K562 (cell line): ENCODE measurements at regions not wholly inside any gene's neighbourhood (a gene's known extent, or its start where the extent isn't known, plus 50 kb on each side); places are given as distances from the start of the nearest gene placed in this dataset.
A peak's percentile ranks its signal among the peaks of the same experiment; 100 is the strongest.

ENCODE experiments used
- ATAC-seq: fragments of 200-7000 bp; cut with Tn5 transposase; 3 replicates; pipeline ENCODE4 v1.9.1; 2020; ENCODE audit warnings: moderate library complexity
- BruUV-seq: library from RNA; stranded (reverse); fragments of 400-500 nt; replicated peaks from 2 replicates; lab custom pipeline; 2021; lab: Mats Ljungman, UMichigan
- CTCF ChIA-PET: fragments of 300-600 bp; formaldehyde crosslinking; extraction: SDS; loops from one replicate; lab custom pipeline; 2021; ENCODE audit warnings: low intra/inter-chr PET ratio; lab: Yijun Ruan, JAX
- POLR2A ChIA-PET: fragments of 300-600, 350-650 bp; sonication (Branson Sonifier 250); formaldehyde crosslinking; extraction: SDS; loops from one replicate; lab custom pipeline; 2021; ENCODE audit warnings: antibody characterized with exemption, inconsistent platforms; lab: Yijun Ruan, JAX
- DNase-seq, 4 experiments: peaks; one replicate each; pipeline versions ENCODE4 v3.0.0 to v3.0.0-alpha.2; 2011 to 2018; ENCODE audit warnings: low spot score in 3 of 4, mixed read lengths in 3 of 4; ENCODE audit errors: extremely low read depth in 1 of 4
- FAIRE-seq: peaks from 2 replicates; lab custom pipeline; 2011; peaks lifted over from hg19 to GRCh38; lab: Jason Lieb, UNC
- H2AFZ ChIP-seq: 2 replicates; pipeline ENCODE4 v1.6.0; 2011; ENCODE audit warnings: low read depth, low read length, control low read depth, inconsistent platforms
- H3K27ac ChIP-seq: fragments of 200-600 bp; 3 replicates; pipeline ENCODE4 v1.8.0; 2011; ENCODE audit warnings: low read depth, mild to moderate bottlenecking, control low read depth, inconsistent platforms, low read length, moderate library complexity, mixed read lengths; ENCODE audit errors: extremely low read depth
- H3K27me3 ChIP-seq, 2 experiments: fragments of 300-600 bp in 1 of 2; 2 replicates in 1 of 2; 3 replicates in 1 of 2; pipeline versions ENCODE4 v1.6.0 to v1.8.0; 2011; ENCODE audit warnings: inconsistent platforms in 2 of 2, low read length in 2 of 2, mild to moderate bottlenecking in 1 of 2, mixed read lengths in 1 of 2, moderate library complexity in 1 of 2; ENCODE audit not compliant: control insufficient read depth in 2 of 2, insufficient read depth in 2 of 2
- H3K36me3 ChIP-seq: fragments of 300-600 bp; 3 replicates; pipeline ENCODE4 v1.8.0; 2011; ENCODE audit warnings: mild to moderate bottlenecking, low read length, inconsistent platforms; ENCODE audit not compliant: control insufficient read depth, insufficient read depth
- H3K4me1 ChIP-seq, 2 experiments: fragments of 200-600 bp in 1 of 2; replicated peaks in 1 of 2; 2 replicates in 1 of 2; 3 replicates in 1 of 2; pipeline versions ENCODE4 v1.5.1 to v1.8.0; 2011; ENCODE audit warnings: inconsistent platforms in 2 of 2, low read length in 2 of 2, mild to moderate bottlenecking in 1 of 2, mixed read lengths in 1 of 2, moderate library complexity in 1 of 2; ENCODE audit not compliant: control insufficient read depth in 2 of 2, insufficient read depth in 2 of 2
- H3K4me2 ChIP-seq: 2 replicates; pipeline ENCODE4 v1.6.1; 2011; ENCODE audit warnings: low read length, control low read depth, inconsistent platforms, mixed read lengths; ENCODE audit not compliant: insufficient read depth
- H3K4me3 ChIP-seq: fragments of 200-600 bp; sonication (generic), shearing (Covaris generic); 2 replicates; pipeline ENCODE4 v1.5.1; 2016; ENCODE audit warnings: control low read depth, inconsistent platforms
- H3K79me2 ChIP-seq: fragments of 200-600 bp; 3 replicates; pipeline ENCODE4 v1.8.0; 2011; ENCODE audit warnings: low read length, inconsistent platforms; ENCODE audit not compliant: control insufficient read depth, insufficient read depth
- H3K9ac ChIP-seq, 2 experiments: 2 replicates each; pipeline versions ENCODE4 v1.6.0 to v1.6.1; 2011; ENCODE audit warnings: low read depth in 2 of 2, low read length in 2 of 2, control low read depth in 1 of 2, inconsistent platforms in 1 of 2, mild to moderate bottlenecking in 1 of 2, mixed read lengths in 1 of 2; ENCODE audit not compliant: insufficient read depth in 1 of 2
- H3K9me1 ChIP-seq: one replicate; pipeline ENCODE4 v1.6.0; 2011; ENCODE audit warnings: inconsistent platforms, mild to moderate bottlenecking, low read length, moderate library complexity; ENCODE audit not compliant: control insufficient read depth, insufficient read depth
- H3K9me3 ChIP-seq: replicated peaks from 2 replicates; pipeline ENCODE4 v1.5.1; 2011; ENCODE audit warnings: low read depth, low read length, inconsistent platforms; ENCODE audit not compliant: control insufficient read depth, insufficient read depth
- H4K20me1 ChIP-seq: replicated peaks from 2 replicates; pipeline ENCODE4 v1.6.1; 2011; ENCODE audit warnings: low read length, inconsistent platforms, mixed read lengths; ENCODE audit not compliant: control insufficient read depth, insufficient read depth
- ASH1L ChIP-seq: fragments of 450-650 bp; IDR thresholded peaks from 2 replicates; pipeline ENCODE4 v1.6.1; 2018; ENCODE audit warnings: borderline replicate concordance, mild to moderate bottlenecking, low read depth; ENCODE audit not compliant: partially characterized antibody
- ATF1 ChIP-seq, 2 experiments: fragments of 450-650 bp in 1 of 2; IDR thresholded peaks; 2 replicates each; pipeline ENCODE4 v1.6.1; 2016; ENCODE audit warnings: missing compliant biosample characterization in 1 of 2, missing genetic modification characterization in 1 of 2
- ATF2 ChIP-seq: sonication (generic); formaldehyde crosslinking; IDR thresholded peaks from 2 replicates; pipeline ENCODE4 v1.8.1; 2022; ENCODE audit warnings: missing genetic modification reagents
- C11orf30 ChIP-seq: fragments of 450-650 bp; IDR thresholded peaks from 2 replicates; pipeline ENCODE4 v1.6.1; 2016; ENCODE audit warnings: low read depth, mild to moderate bottlenecking
- DMBX1 ChIP-seq: fragments of 250-450 bp; sonication (Bioruptor Pico); IDR thresholded peaks from 2 replicates; pipeline ENCODE4 v1.8.0; 2022; ENCODE audit warnings: inconsistent platforms, mild to moderate bottlenecking, moderate library complexity, borderline replicate concordance
- HNRNPK ChIP-seq: fragments of 200-400 bp; formaldehyde crosslinking; IDR thresholded peaks from one replicate; pipeline ENCODE4 v1.6.1; 2018; ENCODE audit warnings: mild to moderate bottlenecking, low read depth, low read length; ENCODE audit not compliant: poor library complexity, severe bottlenecking
- IRF1 ChIP-seq: sonication (generic); formaldehyde crosslinking; IDR thresholded peaks from 2 replicates; pipeline ENCODE4 v1.8.0; 2022; ENCODE audit warnings: missing genetic modification reagents, mild to moderate bottlenecking, borderline replicate concordance
- KDM1A ChIP-seq, 2 experiments: fragments of 450-650 bp; IDR thresholded peaks; 2 replicates each; pipeline ENCODE4 v1.6.1; 2016; ENCODE audit warnings: mild to moderate bottlenecking in 2 of 2
- KLF13 ChIP-seq: fragments of 450-650 bp; IDR thresholded peaks from 2 replicates; pipeline ENCODE4 v1.6.1; 2016; ENCODE audit warnings: missing genetic modification characterization, low read depth, mild to moderate bottlenecking, missing compliant biosample characterization, moderate library complexity, borderline replicate concordance
- NFRKB ChIP-seq: fragments of 450-650 bp; IDR thresholded peaks from 2 replicates; pipeline ENCODE4 v1.6.1; 2016; ENCODE audit warnings: low read depth
- PBX2 ChIP-seq, 2 experiments: IDR thresholded peaks in 1 of 2; conservative IDR thresholded peaks in 1 of 2; 2 replicates each; pipeline ENCODE4 v1.6.1; 2016; ENCODE audit warnings: low read depth in 2 of 2, mild to moderate bottlenecking in 1 of 2, missing compliant biosample characterization in 1 of 2, missing genetic modification characterization in 1 of 2, moderate library complexity in 1 of 2
- PCBP1 ChIP-seq: fragments of 200-400 bp; formaldehyde crosslinking; IDR thresholded peaks from 2 replicates; pipeline ENCODE4 v1.6.1; 2018; ENCODE audit warnings: mild to moderate bottlenecking, low read depth, low read length; ENCODE audit not compliant: poor library complexity, severe bottlenecking
- POU5F1 ChIP-seq: fragments of 150-350 bp; IDR thresholded peaks from 2 replicates; pipeline ENCODE4 v1.6.1; 2014; ENCODE audit warnings: borderline replicate concordance, low read length, low read depth, mild to moderate bottlenecking; ENCODE audit not compliant: partially characterized antibody
- SMARCE1 ChIP-seq: fragments of 450-650 bp; IDR thresholded peaks from 2 replicates; pipeline ENCODE4 v1.7.1; 2016; ENCODE audit warnings: mild to moderate bottlenecking
- SRSF9 ChIP-seq: fragments of 200-400 bp; formaldehyde crosslinking; IDR thresholded peaks from 2 replicates; pipeline ENCODE4 v1.6.1; 2017; ENCODE audit warnings: low read depth, low read length, borderline replicate concordance
- TOE1 ChIP-seq, 2 experiments: fragments of 450-650 bp in 1 of 2; sonication (generic) in 1 of 2; formaldehyde crosslinking in 1 of 2; IDR thresholded peaks; 2 replicates each; pipeline versions ENCODE4 v1.7.1 to v1.8.0; 2016 to 2022; ENCODE audit warnings: borderline replicate concordance in 2 of 2, mild to moderate bottlenecking in 2 of 2, antibody characterized with exemption in 1 of 2, inconsistent platforms in 1 of 2, low read depth in 1 of 2, missing genetic modification reagents in 1 of 2, moderate library complexity in 1 of 2
- ZNF79 ChIP-seq: fragments of 250-450 bp; sonication (Bioruptor Pico); IDR thresholded peaks from 2 replicates; pipeline ENCODE4 v1.4.0; 2020; ENCODE audit warnings: low read depth, mild to moderate bottlenecking, moderate library complexity
- WGBS: fragments of 100-300 bp; shearing (Covaris generic); methylation state at CpG from one replicate; pipeline ENCODE4 v1.1.6; 2016; ENCODE audit warnings: low coverage, mixed read lengths; ENCODE audit not compliant: insufficient coverage; ENCODE audit errors: missing lambda C conversion rate; 5-methylcytosine and 5-hydroxymethylcytosine counted together
- in situ Hi-C: fragments of 300-500 bp; cut with MboI; formaldehyde crosslinking; loops from 4 replicates; pipeline ENCODE4 v1.15.0; 2018; ENCODE audit warnings: inconsistent platforms, mixed read lengths
- intact Hi-C: fragments of 100-400 bp; cut with micrococcal nuclease; formaldehyde crosslinking; loops from 2 replicates; pipeline ENCODE4 v1.14.2; 2022

GRCh38 chr15:87538327-87538834 lies 718.2 kb downstream of the NTRK3 start:
- in situ Hi-C loops, result no loop called here
- H3K9me1 ChIP-seq, result no peaks in the 10 kb centered on the region
- DNase-seq, result no peak
- peaks cover 7% of the 10 kb centered on the region; the same call in 2 of the 3 replicates for H3K79me2 ChIP-seq
- peaks cover 2% of the 10 kb centered on the region; the same call in 1 of the 2 replicates for H3K9me3 ChIP-seq
- ATAC-seq, result no peak
- H3K4me3 ChIP-seq, result no peak overlapping the region
- H4K20me1 ChIP-seq, result no peaks in the 10 kb centered on the region
- no peaks in the 10 kb centered on the region for H3K27me3 ChIP-seq
- intact Hi-C loops, result no loop called here
- POLR2A ChIA-PET, result no interaction called here
- no peaks in the 10 kb centered on the region for H3K36me3 ChIP-seq
- no peak overlapping the region for H2AFZ ChIP-seq
- BruUV-seq, result no TSS peak
- H3K4me2 ChIP-seq, result no peak overlapping the region
- no peak for FAIRE-seq
- 22% methylated on average over 3 of the region's 3 CpGs for WGBS
- no peak overlapping the region for H3K27ac ChIP-seq
- no peak overlapping the region for H3K9ac ChIP-seq
- CTCF ChIA-PET, result no interaction called here
- H3K4me1 ChIP-seq, result no peaks in the 10 kb centered on the region
- TF ChIP-seq ATF1 (CRISPR knock-in tag; IDR thresholded peaks at IDR 0.05) (no peak), ATF1 (tag; IDR thresholded peaks at IDR 0.05) (no peak), NFRKB (no peak), HNRNPK (no peak), SMARCE1 (no peak), ZNF79 (CRISPR knock-in tag) (no peak), PCBP1 (no peak), KDM1A (IDR thresholded peaks at IDR 0.05) (peak; percentile 63 to 67), ATF2 (no peak), ASH1L (no peak), C11orf30 (no peak), TOE1 (IDR thresholded peaks at IDR 0.05; ENCODE audit: borderline replicate concordance) (no peak), TOE1 (CRISPR knock-in tag; IDR thresholded peaks at IDR 0.05; ENCODE audit: borderline replicate concordance, low read depth) (no peak), KLF13 (no peak), POU5F1 (no peak), IRF1 (no peak), PBX2 (CRISPR knock-in tag; IDR thresholded peaks at IDR 0.05; ENCODE audit: low read depth) (no peak), PBX2 (tag; conservative IDR thresholded peaks at IDR 0.05; ENCODE audit: low read depth) (no peak), DMBX1 (CRISPR knock-in tag) (no peak), SRSF9 (no peak)
